ENCODE measurements at regions not wholly inside any gene's neighbourhood (a gene's known extent, or its start where the extent isn't known, plus 50 kb on each side); places are given as distances from the start of the nearest gene placed in this dataset.

DNA sequence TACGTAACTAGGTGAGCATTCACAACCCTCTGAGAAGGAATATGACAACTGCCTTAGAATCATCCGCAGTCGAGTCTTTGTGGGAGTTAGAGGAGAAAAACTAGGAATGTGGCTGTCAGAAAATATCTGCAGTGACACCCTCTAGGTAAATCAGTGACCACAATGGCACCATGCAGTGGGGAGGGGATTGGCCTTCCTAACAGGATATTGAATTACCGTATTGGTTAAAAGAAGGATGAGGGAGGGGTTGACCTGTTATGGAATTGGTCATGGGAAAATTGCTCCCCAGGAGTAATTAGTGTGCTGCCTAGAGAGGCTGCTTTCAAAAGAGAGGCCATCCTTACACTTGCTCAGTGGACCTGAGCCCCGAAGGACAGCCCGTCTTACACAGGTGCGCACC, 205.6 kb upstream of the SOX1 start:
- no peak overlapping the region for H3K4me3 ChIP-seq
- H3K27ac ChIP-seq: no peak overlapping the region
- TF ChIP-seq POLR2A (IDR thresholded peaks at IDR 0.05) (no peak), EP300 (IDR thresholded peaks at IDR 0.05) (no peak), POLR2AphosphoS5 (IDR thresholded peaks at IDR 0.05) (no peak)
- TF ChIP-seq, protein P1, sequence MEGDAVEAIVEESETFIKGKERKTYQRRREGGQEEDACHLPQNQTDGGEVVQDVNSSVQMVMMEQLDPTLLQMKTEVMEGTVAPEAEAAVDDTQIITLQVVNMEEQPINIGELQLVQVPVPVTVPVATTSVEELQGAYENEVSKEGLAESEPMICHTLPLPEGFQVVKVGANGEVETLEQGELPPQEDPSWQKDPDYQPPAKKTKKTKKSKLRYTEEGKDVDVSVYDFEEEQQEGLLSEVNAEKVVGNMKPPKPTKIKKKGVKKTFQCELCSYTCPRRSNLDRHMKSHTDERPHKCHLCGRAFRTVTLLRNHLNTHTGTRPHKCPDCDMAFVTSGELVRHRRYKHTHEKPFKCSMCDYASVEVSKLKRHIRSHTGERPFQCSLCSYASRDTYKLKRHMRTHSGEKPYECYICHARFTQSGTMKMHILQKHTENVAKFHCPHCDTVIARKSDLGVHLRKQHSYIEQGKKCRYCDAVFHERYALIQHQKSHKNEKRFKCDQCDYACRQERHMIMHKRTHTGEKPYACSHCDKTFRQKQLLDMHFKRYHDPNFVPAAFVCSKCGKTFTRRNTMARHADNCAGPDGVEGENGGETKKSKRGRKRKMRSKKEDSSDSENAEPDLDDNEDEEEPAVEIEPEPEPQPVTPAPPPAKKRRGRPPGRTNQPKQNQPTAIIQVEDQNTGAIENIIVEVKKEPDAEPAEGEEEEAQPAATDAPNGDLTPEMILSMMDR (IDR thresholded peaks at IDR 0.05): no peak
- ATAC-seq (ENCODE audit: low FRiP score in 2 of 2) (no peak), DNase-seq (no peak)
- no peaks in the 10 kb centered on the region for H3K9me3 ChIP-seq
- 87 to 92% methylated on average over 7 of the region's 7 CpGs for WGBS, 2 donors
- no peaks in the 10 kb centered on the region for H3K36me3 ChIP-seq
- no peaks in the 10 kb centered on the region for H3K27me3 ChIP-seq
- H3K4me1 ChIP-seq: no peaks in the 10 kb centered on the region

DNA sequence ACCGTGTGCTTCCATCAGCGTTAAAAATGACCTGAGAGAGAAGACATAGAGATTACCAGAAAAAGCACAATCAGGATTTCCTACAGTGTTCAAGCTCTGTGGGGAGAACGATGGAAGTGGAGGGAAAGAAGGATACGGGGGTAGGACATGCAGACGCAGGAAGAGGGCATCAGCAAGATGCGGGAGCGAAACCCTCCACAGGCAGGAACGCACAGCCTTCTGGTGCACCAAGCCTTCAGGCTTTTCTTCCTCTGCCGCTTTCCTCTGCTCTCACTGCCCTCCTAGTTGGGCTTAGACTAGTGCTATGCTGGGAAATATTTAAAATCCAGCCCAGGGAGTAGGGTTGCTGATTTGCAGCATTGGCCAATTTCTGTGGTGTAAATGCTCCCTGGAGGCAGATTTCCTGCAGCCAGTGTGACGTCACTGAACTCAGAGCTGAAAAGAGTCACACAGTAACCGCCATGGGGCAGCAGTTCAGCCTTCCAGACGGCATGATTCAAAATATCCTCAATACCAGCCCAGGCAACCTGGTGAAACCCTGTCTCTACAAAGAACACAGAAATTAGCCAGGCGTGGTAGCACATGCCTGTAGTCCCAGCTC, 205.1 kb upstream of the SOX1 start:
- H3K27ac ChIP-seq: no peak overlapping the region
- no peak for TF ChIP-seq POLR2AphosphoS5 (IDR thresholded peaks at IDR 0.05)
- no peak for TF ChIP-seq POLR2A (IDR thresholded peaks at IDR 0.05)
- TF ChIP-seq, protein P1 (IDR thresholded peaks at IDR 0.05): no peak
- TF ChIP-seq EP300 (IDR thresholded peaks at IDR 0.05): no peak
- no peaks in the 10 kb centered on the region for H3K4me1 ChIP-seq
- H3K36me3 ChIP-seq: no peaks in the 10 kb centered on the region
- DNase-seq (no peak), ATAC-seq (ENCODE audit: low FRiP score in 2 of 2) (no peak)
- no peaks in the 10 kb centered on the region for H3K27me3 ChIP-seq
- H3K9me3 ChIP-seq: no peaks in the 10 kb centered on the region
- 87 to 92% methylated on average over 13 of the region's 13 CpGs for WGBS, 2 donors
- H3K4me3 ChIP-seq: no peak overlapping the region

DNA sequence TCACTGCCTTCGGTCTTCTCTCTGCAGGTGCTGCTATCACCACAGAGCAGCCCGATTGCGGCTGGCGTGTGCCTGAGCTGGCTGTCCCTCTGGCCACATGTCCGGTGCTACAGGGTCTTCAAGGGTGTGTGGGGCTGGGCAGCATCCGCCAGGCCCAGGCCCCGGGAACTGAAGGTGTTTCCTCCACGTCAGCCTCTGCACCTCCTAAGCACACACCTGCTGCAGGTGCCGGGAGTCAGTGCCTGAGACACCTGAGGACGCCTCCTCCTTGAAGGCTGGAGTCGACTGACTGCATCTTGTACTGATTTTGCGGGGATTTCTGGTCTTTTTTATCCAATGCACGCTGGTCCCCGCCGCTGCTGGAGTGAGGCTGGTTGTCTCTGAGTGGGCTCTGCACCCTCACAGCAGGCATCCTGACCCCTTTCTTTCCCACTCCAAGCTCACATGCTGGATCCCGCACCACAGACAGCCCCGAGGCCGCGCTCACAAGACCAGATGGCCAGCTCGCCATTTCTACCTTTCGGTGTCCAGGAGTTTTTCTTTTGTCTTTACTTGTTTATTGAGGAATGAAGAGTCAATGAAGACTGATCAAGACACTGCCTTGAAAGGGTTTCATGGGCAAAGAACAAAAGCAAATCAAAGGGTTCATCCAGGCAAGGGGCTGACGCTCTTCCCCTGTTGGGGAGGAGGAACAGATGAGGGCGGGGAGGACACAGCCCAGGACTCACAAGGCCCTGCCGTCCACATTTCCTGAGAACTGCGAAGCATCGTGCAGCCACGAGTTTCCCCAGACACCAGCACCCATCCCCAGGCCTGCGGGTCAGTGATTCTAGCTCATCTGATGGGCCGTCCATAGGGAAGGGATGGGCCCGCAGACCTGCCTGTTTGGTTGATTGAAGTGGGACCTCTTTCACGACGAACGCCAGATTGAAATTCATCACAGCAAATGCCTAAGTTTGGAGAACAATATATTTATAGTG, 203.8 kb upstream of the SOX1 start:
- Histone ChIP-seq H3K4me3 (no peak overlapping the region), H3K9me3 (no peaks in the 10 kb centered on the region), H3K27ac (no peak overlapping the region), H3K27me3 (no peaks in the 10 kb centered on the region), H3K4me1 (no peaks in the 10 kb centered on the region), H3K36me3 (no peaks in the 10 kb centered on the region)
- WGBS, 2 donors: 84 to 87% methylated on average over 28 to 33 of the region's 33 CpGs
- ATAC-seq (ENCODE audit: low FRiP score in 2 of 2) (no peak), DNase-seq (no peak)
- TF ChIP-seq POLR2AphosphoS5 (IDR thresholded peaks at IDR 0.05): no peak

DNA sequence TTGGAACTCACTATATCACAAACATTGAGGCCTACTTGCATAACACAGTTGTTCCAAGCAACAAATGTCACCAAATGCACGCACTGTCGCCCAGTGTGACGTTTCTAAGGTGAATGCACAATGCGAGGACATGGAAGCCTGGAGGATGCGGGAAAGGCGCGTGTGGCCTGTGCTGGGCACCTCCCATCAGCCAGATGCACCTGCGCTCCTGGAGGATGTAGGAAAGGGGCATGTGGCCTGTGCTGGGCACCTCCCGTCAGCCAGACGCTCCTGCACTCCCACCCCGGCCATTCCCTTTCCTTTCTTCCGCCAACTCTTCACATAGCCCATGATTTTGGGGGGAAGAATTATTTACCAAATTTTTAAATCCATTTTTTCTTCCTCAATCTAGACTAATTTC, 202.4 kb upstream of the SOX1 start:
- ATAC-seq (ENCODE audit: low FRiP score in 2 of 2): no peak
- Histone ChIP-seq H3K9me3 (no peaks in the 10 kb centered on the region), H3K4me1 (no peaks in the 10 kb centered on the region), H3K4me3 (no peak overlapping the region), H3K27ac (no peak overlapping the region), H3K27me3 (no peaks in the 10 kb centered on the region), H3K36me3 (no peaks in the 10 kb centered on the region)
- TF ChIP-seq, protein P1 (IDR thresholded peaks at IDR 0.05): no peak
- no peak for TF ChIP-seq POLR2AphosphoS5 (IDR thresholded peaks at IDR 0.05)
- DNase-seq: no peak
- 84 to 95% methylated on average over 12 of the region's 12 CpGs for WGBS, 2 donors

DNA sequence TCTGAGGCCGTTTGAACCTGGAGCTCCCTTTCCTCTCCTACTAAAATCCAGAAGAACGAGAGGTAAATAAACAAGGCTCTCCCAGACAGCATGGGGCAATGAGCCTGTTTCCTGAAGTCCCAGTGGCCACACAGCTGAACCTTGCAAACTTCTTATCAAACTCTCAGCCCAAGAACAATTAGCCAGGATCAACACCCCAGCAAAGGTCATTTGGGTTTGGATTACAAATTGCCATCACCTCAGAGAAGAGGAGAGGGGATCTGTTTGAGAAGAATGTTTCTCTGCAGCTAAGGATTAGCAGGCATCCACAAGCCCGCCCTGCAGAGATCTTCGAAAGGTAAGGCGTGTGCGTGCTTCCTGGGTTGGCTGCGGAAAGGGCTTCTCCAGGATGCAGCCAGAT, 201.9 kb upstream of the SOX1 start:
- no peaks in the 10 kb centered on the region for H3K36me3 ChIP-seq
- WGBS, 2 donors: 50 to 63% methylated on average over 7 of the region's 7 CpGs
- TF ChIP-seq POLR2AphosphoS5 (IDR thresholded peaks at IDR 0.05) (no peak), EP300 (IDR thresholded peaks at IDR 0.05) (no peak), POLR2A (IDR thresholded peaks at IDR 0.05) (no peak)
- TF ChIP-seq, protein P1 (IDR thresholded peaks at IDR 0.05): no peak
- no peaks in the 10 kb centered on the region for H3K4me1 ChIP-seq
- H3K27me3 ChIP-seq: no peaks in the 10 kb centered on the region
- no peaks in the 10 kb centered on the region for H3K9me3 ChIP-seq
- no peak overlapping the region for H3K4me3 ChIP-seq
- DNase-seq (no peak), ATAC-seq (ENCODE audit: low FRiP score in 2 of 2) (no peak)
- H3K27ac ChIP-seq: no peak overlapping the region
